ENCODE measurements at regions not wholly inside any gene's neighbourhood (a gene's known extent, or its start where the extent isn't known, plus 50 kb on each side); places are given as distances from the start of the nearest gene placed in this dataset.

DNA sequence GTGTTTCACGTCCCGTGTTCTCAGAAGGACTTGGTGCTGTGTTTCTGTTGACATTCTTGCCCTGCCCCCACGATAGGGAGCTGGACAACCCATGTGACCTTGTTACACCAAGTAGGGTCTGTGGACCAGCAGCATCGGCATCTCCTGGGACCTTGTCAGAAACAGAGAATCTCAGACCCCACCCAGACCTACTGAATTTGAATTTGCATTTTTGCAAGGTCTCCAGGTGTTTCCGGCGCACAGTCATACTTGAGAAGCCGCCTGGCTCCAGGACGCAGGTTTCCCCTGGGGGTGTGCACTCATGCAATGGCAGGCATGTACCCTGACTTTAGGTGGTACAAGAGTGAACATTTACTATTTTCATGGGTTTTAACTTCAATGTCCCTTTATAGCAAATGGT lies 117.9 kb downstream of the TLE3 start:
- H3K4me1 Mint-ChIP-seq, result no peaks in the 10 kb centered on the region
- no peak for DNase-seq
- CTCF ChIA-PET, result no interaction called here
- H3K9me3 Mint-ChIP-seq, result no peaks in the 10 kb centered on the region
- H3K27ac Mint-ChIP-seq, result no peak overlapping the region
- peaks cover 58% of the 10 kb centered on the region for H3K27me3 Mint-ChIP-seq
- no peak overlapping the region for H3K4me3 Mint-ChIP-seq
- H3K36me3 Mint-ChIP-seq, result no peaks in the 10 kb centered on the region

DNA sequence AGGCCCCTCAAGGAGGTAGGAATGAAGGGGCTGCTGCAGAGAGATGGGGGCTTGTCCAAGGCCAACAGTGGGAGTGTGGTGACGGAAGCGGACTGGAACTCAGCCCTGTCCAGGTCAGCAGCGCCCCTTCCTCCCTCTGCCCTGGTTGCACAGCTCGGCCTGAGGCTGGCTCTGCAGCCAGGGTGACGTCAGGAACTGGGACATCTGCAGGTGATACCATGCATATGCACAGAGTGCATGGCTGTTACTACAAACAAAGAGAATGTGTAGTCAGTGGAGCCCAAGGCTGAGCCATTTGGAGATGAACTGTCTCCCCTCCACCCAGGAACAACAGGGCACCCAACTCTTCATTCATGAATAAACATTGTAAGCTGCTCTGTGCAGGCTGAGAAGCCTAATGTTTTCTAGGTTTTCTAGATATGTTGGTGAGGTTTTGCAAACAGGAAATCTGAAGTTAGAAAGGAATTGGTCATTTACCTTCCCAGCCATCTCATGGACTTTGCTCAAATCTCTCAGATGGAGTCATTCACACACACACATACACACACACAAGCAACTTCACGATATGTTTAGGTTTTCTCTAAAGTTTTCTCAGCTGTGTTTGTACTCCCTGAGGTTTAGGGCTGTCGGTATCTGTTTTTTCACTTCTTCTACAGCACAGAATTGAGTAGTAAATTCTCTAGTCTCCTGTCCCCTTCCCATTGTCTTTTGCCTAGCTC lies 117.2 kb downstream of the TLE3 start:
- no peak for DNase-seq
- peaks cover 51% of the 10 kb centered on the region for H3K27me3 Mint-ChIP-seq
- H3K27ac Mint-ChIP-seq, result no peak overlapping the region
- H3K36me3 Mint-ChIP-seq, result no peaks in the 10 kb centered on the region
- H3K4me1 Mint-ChIP-seq, result no peaks in the 10 kb centered on the region
- CTCF ChIA-PET, result no interaction called here
- no peaks in the 10 kb centered on the region for H3K9me3 Mint-ChIP-seq
- H3K4me3 Mint-ChIP-seq, result no peak overlapping the region

DNA sequence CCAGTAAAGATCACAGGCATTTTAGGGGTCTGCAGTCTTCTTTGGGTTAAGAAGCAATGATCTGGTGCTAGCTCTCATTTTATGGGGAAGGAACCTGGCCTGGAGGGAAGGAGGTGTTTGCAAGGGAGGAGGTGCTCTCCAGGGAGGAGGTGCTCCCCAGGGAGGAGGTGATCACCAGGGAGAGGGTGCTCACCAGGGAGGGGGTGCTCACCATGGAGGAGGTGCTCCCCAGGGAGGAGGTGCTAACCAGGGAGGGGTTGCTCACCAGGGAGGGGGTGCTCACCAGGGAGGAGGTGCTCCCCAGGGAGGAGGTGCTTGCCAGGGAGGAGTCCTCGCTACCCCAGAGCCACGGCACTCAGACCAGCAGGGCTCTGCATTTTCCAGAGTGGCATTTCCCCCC lies 115.7 kb downstream of the TLE3 start:
- H3K9me3 Mint-ChIP-seq, result no peaks in the 10 kb centered on the region
- no peaks in the 10 kb centered on the region for H3K4me1 Mint-ChIP-seq
- CTCF ChIA-PET, result interaction anchor here (0.9 kb wide), 1 partner anchor 407 kb away, joined by 3 read pairs; no protein-coding TSS in a partner anchor
- H3K27ac Mint-ChIP-seq, result no peak overlapping the region
- H3K36me3 Mint-ChIP-seq, result no peaks in the 10 kb centered on the region
- no peak overlapping the region for H3K4me3 Mint-ChIP-seq
- DNase-seq, result no peak
- H3K27me3 Mint-ChIP-seq, result peaks cover 53% of the 10 kb centered on the region

DNA sequence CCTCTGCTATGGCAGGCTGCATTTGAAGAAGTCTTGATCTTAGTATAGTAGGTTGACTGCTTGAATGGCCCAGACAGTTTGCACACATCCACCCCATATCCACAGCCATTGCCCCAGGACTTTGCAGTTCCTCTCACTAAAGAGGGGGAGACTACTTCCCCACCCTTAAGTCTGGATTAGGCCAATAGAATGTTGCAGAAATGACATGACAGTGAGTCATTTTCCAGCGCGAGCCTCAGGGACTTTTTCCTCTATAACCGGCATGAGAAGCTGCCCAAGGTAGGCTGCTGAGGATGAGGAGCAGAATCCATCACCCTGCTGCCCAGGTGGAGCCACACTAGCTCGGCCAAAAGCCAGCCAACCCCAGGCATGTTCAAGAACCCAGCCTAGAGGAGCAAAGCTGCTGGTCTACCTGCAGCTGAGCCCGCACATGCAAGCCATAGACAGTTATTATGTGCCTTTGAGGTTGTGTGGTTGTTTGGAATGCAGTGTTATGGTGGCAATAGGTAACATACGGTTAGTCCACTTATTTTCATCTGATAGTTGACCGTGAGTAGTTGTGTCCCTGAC lies 113.9 kb downstream of the TLE3 start:
- Mint-ChIP-seq H3K27ac (no peak overlapping the region), H3K27me3 (peaks cover 59% of the 10 kb centered on the region), H3K4me1 (no peaks in the 10 kb centered on the region), H3K4me3 (no peak overlapping the region), H3K9me3 (no peaks in the 10 kb centered on the region), H3K36me3 (no peaks in the 10 kb centered on the region)
- CTCF ChIA-PET, result no interaction called here
- DNase-seq, result no peak

DNA sequence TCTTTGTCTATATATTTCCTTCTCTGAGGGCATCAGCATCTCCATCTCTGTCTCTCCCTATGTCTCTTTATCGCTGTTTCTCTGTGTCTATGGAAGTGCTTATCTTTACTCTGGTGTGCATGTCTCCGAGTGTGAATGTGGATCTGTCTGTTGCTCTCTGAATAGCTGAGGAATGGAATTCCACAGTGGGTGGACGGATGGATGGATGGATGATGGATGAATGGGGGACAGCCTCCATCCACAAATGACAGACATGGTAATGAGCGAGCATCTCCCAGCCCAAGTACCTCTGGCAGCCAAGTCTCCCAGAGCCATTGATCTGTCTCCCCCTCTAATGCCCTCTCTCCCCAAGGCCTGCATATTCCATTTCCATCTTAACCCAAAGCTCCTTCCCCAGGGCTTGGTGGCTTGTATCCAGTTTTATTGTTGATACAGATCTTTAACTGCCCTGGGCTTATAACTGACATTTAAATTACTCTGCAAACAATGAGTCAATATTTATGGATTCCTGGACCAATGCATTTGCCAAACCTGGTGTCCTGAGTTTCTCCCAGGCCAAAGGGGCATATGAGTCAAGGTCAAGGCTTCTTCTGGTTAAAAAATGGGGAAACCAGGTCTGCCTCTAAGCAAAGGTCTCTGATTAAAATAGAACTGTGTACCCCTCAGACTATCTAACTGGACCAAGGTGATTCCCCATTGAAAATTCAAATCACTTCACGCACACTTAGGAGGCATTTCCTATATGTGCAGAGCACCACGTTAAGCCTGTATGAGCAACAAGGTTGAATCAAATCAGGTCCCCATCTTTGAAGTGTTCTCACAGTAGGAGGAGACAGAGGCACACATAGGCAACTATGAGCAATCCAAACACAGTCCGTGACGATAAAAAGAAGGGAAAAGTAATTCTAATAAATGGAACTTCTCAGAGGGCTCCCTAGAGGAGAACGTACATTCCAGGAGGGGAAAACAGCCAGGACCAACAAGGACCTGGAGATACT lies 109.9 kb downstream of the TLE3 start:
- Mint-ChIP-seq H3K27ac (no peak overlapping the region), H3K4me3 (no peak overlapping the region), H3K4me1 (no peaks in the 10 kb centered on the region), H3K36me3 (no peaks in the 10 kb centered on the region), H3K9me3 (no peaks in the 10 kb centered on the region), H3K27me3 (peaks cover 43% of the 10 kb centered on the region)
- CTCF ChIA-PET, result no interaction called here
- no peak for DNase-seq

DNA sequence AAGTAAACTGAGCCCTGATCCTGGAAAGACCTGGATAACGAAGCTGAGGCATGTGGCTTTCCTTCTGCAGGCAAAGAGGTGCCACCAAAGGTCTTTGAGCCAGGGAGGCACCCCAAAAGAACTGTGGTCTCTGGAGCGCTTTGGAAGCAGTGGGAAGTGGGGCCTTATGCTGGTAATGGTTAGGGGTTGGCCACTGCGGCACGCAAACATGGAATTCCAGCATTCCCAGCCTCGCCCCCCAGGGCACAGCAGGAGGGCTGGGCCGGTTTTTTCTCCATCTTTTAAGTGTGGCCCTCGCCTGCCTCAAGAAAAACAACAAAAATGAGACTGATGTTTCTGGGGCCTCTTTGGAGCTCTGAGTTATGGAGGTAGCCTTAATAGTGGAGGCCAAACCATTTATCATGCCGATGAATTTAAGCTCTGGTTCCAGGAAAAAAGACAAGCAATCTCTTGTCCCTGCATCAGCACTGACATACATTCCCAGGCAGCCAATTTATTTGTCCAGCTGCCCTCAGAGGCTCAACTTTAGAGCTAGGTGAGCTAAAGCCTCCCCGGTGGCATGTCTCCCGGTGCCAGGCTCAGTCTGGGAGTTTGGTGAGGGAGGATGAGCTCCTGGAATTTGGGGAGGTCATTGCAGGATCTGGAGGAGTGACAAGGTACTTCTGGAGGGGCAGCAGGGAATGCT lies 109.0 kb downstream of the TLE3 start:
- DNase-seq, result no peak
- H3K27me3 Mint-ChIP-seq, result peaks cover 45% of the 10 kb centered on the region
- no peaks in the 10 kb centered on the region for H3K9me3 Mint-ChIP-seq
- H3K36me3 Mint-ChIP-seq, result no peaks in the 10 kb centered on the region
- CTCF ChIA-PET, result no interaction called here
- no peaks in the 10 kb centered on the region for H3K4me1 Mint-ChIP-seq
- H3K27ac Mint-ChIP-seq, result no peak overlapping the region
- no peak overlapping the region for H3K4me3 Mint-ChIP-seq

DNA sequence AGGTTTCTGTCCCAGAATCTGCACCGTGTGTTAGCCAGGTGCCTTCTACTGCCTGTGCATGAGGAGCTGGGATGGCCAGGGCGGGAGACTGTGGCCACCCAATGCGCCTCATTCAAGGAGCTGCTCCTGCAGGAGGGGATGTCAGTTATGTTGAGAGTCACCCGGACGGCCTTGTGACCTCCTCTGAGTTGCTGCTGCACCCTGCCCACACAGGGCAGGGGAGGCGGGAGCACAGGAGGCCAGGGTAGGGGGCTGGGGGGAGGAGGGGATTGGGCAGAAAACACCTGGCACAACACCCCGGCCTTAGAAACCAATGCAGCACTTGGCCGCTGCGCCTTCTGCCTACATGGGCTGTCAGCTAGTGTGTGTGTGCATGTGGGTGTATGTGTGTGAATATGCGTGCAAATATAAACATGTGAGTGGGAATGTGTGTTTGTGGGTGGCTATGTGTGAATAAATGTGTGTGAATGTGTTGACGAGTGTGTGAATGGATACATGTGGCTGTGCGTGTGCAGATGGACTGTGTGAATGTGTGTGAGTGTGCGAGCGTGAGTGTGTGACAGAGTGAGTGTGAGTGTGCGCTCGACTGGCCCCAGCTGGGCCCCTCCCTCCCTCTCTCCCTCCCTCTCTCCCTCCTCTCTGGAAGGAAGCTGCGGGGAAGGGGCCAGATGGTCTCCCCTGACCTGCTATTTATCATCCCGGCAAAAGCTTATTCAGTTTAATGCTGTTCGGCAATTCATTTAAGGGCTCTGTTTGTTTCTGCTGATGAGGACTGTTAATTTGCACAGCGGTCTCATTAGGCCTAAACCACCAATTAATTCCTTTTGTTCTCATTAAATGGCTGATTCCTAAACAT lies 106.9 kb downstream of the TLE3 start:
- CTCF ChIA-PET, result no interaction called here
- no peaks in the 10 kb centered on the region for H3K4me1 Mint-ChIP-seq
- no peak overlapping the region for H3K27ac Mint-ChIP-seq
- no peak overlapping the region for H3K4me3 Mint-ChIP-seq
- H3K36me3 Mint-ChIP-seq, result no peaks in the 10 kb centered on the region
- no peak for DNase-seq
- H3K27me3 Mint-ChIP-seq, result peaks cover 42% of the 10 kb centered on the region
- H3K9me3 Mint-ChIP-seq, result no peaks in the 10 kb centered on the region

DNA sequence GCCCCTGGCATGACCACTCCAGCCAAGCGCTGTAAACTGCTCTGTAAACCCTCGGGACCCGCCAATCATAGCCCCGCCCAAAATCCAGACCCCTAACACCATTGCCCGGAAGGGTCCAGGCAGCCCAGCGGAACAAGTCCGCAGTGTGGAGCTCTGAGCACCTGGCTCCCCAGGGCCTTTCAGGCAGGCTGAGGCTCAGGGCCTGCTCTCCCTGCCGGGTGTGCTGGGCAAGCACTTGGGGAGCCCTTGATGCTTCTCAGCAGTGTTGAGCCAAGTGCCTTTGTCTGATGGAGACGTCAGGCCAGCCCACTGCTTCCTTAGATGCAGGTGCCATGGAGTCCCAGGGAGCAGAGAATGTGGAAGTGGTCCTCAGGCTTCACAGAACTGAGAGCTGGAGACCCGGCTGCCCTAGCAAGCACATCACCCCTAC lies 106.2 kb downstream of the TLE3 start:
- H3K4me1 Mint-ChIP-seq, result no peaks in the 10 kb centered on the region
- H3K36me3 Mint-ChIP-seq, result no peaks in the 10 kb centered on the region
- no peak for DNase-seq
- peaks cover 39% of the 10 kb centered on the region for H3K27me3 Mint-ChIP-seq
- H3K4me3 Mint-ChIP-seq, result no peak overlapping the region
- H3K9me3 Mint-ChIP-seq, result no peaks in the 10 kb centered on the region
- H3K27ac Mint-ChIP-seq, result no peak overlapping the region
- CTCF ChIA-PET, result no interaction called here

DNA sequence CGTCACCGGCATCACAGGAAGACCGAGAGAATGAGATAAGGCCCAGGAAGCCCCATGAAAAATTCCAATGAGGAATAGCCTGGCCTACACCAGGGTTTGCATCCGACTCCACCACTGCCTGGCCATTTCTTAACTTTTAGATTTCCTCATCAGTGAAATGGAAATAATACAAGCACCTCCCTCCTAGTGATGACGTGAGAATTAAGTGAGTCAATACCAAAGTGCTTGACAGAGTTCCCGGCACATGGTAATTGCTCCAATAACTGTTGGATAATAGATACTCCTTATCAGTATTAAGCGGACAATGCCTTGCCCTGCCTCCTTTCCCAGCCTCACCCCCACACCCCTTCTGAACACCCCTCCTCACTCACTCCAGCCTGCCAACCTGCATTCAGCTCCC lies 105.4 kb downstream of the TLE3 start:
- H3K4me3 Mint-ChIP-seq, result no peak overlapping the region
- CTCF ChIA-PET, result interaction anchor here (0.7 kb wide), 1 partner anchor 60 kb away, joined by 3 read pairs; no protein-coding TSS in a partner anchor
- H3K27me3 Mint-ChIP-seq, result peaks cover 35% of the 10 kb centered on the region
- H3K27ac Mint-ChIP-seq, result no peak overlapping the region
- H3K36me3 Mint-ChIP-seq, result no peaks in the 10 kb centered on the region
- no peaks in the 10 kb centered on the region for H3K9me3 Mint-ChIP-seq
- no peaks in the 10 kb centered on the region for H3K4me1 Mint-ChIP-seq
- DNase-seq, result no peak

DNA sequence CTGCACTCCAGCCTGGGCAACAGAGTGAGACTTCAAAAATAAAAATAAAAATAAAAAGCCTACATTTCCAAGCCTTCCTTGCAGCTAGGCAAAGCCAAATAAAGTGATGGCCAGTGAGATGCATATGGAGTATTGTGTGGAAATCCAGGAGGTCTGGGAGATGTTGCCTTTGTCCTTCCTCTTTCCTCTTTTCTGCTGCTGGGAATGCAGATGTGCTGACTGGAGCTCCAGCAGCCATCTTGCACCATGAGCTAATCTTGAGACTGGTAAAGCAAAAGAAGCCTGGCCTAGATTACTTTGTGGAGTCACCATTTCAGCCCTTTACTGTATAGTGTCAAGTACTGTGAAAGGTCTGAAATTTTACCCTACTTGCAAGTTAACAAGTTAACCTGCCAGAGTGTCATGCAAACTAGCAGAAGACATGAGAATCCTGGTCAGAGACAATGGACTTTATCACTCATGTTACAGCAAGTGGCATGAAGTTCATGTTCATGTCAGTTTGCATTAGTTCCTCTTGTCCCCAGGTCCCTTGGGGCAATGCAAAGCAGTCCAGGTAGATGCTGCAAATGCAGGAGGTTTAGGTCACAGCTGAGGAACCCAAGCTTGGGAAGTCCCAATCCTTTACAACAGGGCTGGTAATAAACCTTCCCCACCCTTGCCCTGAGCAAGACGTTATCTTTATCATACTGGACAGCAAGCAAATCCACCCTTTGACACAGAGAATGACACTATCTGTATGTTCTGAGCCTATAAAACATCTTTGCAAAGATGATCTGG lies 103.1 kb downstream of the TLE3 start:
- Mint-ChIP-seq H3K4me1 (no peaks in the 10 kb centered on the region), H3K36me3 (no peaks in the 10 kb centered on the region), H3K9me3 (no peaks in the 10 kb centered on the region), H3K27me3 (peaks cover 32% of the 10 kb centered on the region), H3K27ac (no peak overlapping the region), H3K4me3 (no peak overlapping the region)
- no peak for DNase-seq
- CTCF ChIA-PET, result interaction anchor here (0.9 kb wide), 1 partner anchor 728 kb away, joined by 3 read pairs; no protein-coding TSS in a partner anchor

DNA sequence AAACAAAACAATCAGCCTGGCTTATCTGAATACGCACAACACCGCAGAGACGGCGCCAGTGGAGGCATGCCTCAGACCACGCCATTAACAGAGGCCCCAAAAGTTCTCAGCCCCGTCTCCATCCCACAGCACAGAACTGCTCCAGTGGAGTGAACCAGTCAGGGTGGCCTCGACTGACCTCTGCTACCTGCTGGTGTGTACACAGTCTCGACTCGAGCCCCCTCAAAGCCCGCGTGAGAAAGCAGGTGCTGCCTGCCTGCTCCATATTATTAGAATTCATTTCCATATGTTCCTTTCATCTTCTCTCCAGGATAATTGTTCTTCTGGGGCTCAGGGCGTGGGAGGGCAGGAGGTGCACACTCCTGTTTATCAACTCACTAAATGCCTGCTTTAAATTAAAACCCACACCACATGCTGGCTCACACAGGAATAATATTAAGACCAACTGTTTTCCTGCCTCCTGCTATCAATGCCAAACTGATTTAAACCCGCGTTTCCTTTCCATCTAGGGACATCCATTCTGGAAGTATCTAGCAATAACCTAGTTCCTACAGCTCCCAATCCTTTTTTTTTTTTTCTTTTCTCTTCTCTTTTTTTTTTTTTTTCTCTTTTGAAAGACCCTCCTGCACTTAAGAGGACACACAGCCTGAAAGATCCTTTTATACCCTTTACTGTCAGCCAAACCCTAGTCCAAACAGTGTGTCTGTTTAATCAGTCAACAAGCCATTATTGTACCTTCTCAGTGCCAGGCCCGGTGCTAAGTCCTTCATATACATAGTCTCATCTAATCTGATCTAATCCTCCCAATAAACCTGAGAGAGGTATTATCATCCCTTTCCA lies 101.2 kb downstream of the TLE3 start:
- no peaks in the 10 kb centered on the region for H3K4me1 Mint-ChIP-seq

DNA sequence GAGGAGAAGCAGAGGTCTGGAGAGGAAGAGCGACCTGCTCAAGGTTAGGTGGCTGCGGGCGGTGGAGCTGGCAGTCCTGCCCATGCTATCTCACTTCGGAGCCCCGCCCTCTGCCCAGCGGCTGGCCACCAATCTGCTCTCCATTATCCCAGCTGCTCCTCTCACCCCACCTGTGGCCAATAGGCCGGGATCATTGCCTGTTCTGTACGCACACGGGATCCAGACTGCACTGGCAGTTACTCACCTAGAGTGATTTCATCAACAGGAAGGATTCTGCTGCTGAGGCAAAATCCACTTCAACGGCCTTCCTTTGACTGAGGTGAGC lies 100.6 kb downstream of the TLE3 start:
- no peaks in the 10 kb centered on the region for H3K36me3 Mint-ChIP-seq
- peaks cover under 1% of the 10 kb centered on the region for H3K9me3 Mint-ChIP-seq
- peaks cover 40% of the 10 kb centered on the region for H3K27me3 Mint-ChIP-seq
- DNase-seq, result no peak
- H3K27ac Mint-ChIP-seq, result no peak overlapping the region
- H3K4me1 Mint-ChIP-seq, result no peaks in the 10 kb centered on the region
- H3K4me3 Mint-ChIP-seq, result no peak overlapping the region
- CTCF ChIA-PET, result no interaction called here

More for the DNA sequence above, 101.2 kb downstream of the TLE3 start:
- DNase-seq, result no peak
- Mint-ChIP-seq H3K4me3 (no peak overlapping the region), H3K36me3 (no peaks in the 10 kb centered on the region), H3K9me3 (no peaks in the 10 kb centered on the region), H3K27me3 (peaks cover 38% of the 10 kb centered on the region), H3K27ac (no peak overlapping the region)
- CTCF ChIA-PET, result no interaction called here
